AG20443 (cell line): ENCODE measurements at regions not wholly inside any gene's neighbourhood (a gene's known extent, or its start where the extent isn't known, plus 50 kb on each side); places are given as distances from the start of the nearest gene placed in this dataset.

Experiments
- DNase-seq: peaks from one replicate; pipeline ENCODE4 v3.0.0; 2012; ENCODE audit warnings: low spot score, mixed read lengths

GRCh38 chr7:41878309-41879295, 175.7 kb upstream of the INHBA start:
- DNase-seq: peak; percentile 41

- DNase-seq: no peak
Measured at GRCh38 chr7:41877118-41877517, 174.2 kb upstream of the INHBA start.

GRCh38 chr7:41875513-41875912, 172.6 kb upstream of the INHBA start:
- no peak for DNase-seq

- no peak for DNase-seq
Measured at GRCh38 chr7:41874201-41874785, 171.4 kb upstream of the INHBA start.

GRCh38 chr7:41873741-41874140, 170.9 kb upstream of the INHBA start:
- peak; percentile 43 for DNase-seq

- DNase-seq: no peak
Measured at GRCh38 chr7:41872966-41873365, 170.1 kb upstream of the INHBA start.

- no peak for DNase-seq
Measured at GRCh38 chr7:41870461-41871138, 167.7 kb upstream of the INHBA start.

- DNase-seq: peak; percentile 44
Measured at GRCh38 chr7:41869997-41870396, 167.1 kb upstream of the INHBA start.

GRCh38 chr7:41869596-41869995, 166.7 kb upstream of the INHBA start:
- peak; percentile 17 for DNase-seq

GRCh38 chr7:41869091-41869490, 166.2 kb upstream of the INHBA start:
- peak; percentile 43 for DNase-seq

GRCh38 chr7:41867639-41868280, 164.9 kb upstream of the INHBA start:
- DNase-seq: no peak

GRCh38 chr7:41862261-41862660, 159.4 kb upstream of the INHBA start:
- DNase-seq: no peak

- no peak for DNase-seq
Measured at GRCh38 chr7:41861642-41862041, 158.8 kb upstream of the INHBA start.

- no peak for DNase-seq
Measured at GRCh38 chr7:41858201-41858600, 155.3 kb upstream of the INHBA start.

- no peak for DNase-seq
Measured at GRCh38 chr7:41855798-41856197, 152.9 kb upstream of the INHBA start.

- no peak for DNase-seq
Measured at GRCh38 chr7:41847606-41848005, 144.7 kb upstream of the INHBA start.

GRCh38 chr7:41847151-41847550, 144.3 kb upstream of the INHBA start:
- DNase-seq: no peak

GRCh38 chr7:41842956-41843355, 140.1 kb upstream of the INHBA start:
- no peak for DNase-seq

- no peak for DNase-seq
Measured at GRCh38 chr7:41837916-41838315, 135.0 kb upstream of the INHBA start.

GRCh38 chr7:41835976-41836530, 133.2 kb upstream of the INHBA start:
- DNase-seq: no peak

GRCh38 chr7:41834805-41835694, 132.2 kb upstream of the INHBA start:
- peak; percentile 73 for DNase-seq
